Naive thymus-derived CD4-positive, alpha-beta T cell (primary cell): ENCODE measurements at regions not wholly inside any gene's neighbourhood (a gene's known extent, or its start where the extent isn't known, plus 50 kb on each side); places are given as distances from the start of the nearest gene placed in this dataset.

Source experiments
- ATAC-seq: fragments of 150-1000 bp; cut with Tn5 transposase; 2 replicates; pipeline ENCODE4 v1.10.0; 2021; ENCODE audit warnings: mild to moderate bottlenecking, moderate library complexity
- CTCF ChIA-PET: fragments of 350-600 bp; sonication (Branson Sonifier 250); formaldehyde crosslinking; loops from one replicate; lab custom pipeline; 2021; ENCODE audit warnings: antibody characterized with exemption; lab: Charles Lee
- POLR2A ChIA-PET: fragments of 350-600 bp; sonication (Branson Sonifier 250); formaldehyde crosslinking; loops from one replicate; lab custom pipeline; 2021; ENCODE audit warnings: antibody characterized with exemption, inconsistent platforms; lab: Charles Lee
- DNase-seq, 9 donors: peaks; one replicate each; pipeline versions ENCODE4 v3.0.0 to v3.0.0-alpha.2; 2020 to 2022; ENCODE audit warnings: mixed read lengths in 1 of 9
- H3K27ac ChIP-seq: one replicate; pipeline ENCODE4 v1.7.0; 2013; ENCODE audit warnings: mild to moderate bottlenecking, low read depth, low read length, moderate library complexity
- H3K27me3 ChIP-seq, 2 donors: one replicate each; pipeline ENCODE4 v1.7.0; 2013; ENCODE audit warnings: low read length in 2 of 2, mild to moderate bottlenecking in 2 of 2, moderate library complexity in 2 of 2; ENCODE audit not compliant: control insufficient read depth in 2 of 2, insufficient read depth in 2 of 2
- H3K36me3 ChIP-seq, 3 experiments: 1 replicate in 2 of 3; 2 replicates in 1 of 3; pipeline ENCODE4 v1.7.0; 2013; ENCODE audit warnings: low read length in 3 of 3, mild to moderate bottlenecking in 3 of 3, moderate library complexity in 1 of 3; ENCODE audit not compliant: insufficient read depth in 3 of 3, control insufficient read depth in 2 of 3
- H3K4me1 ChIP-seq, 2 donors: one replicate each; pipeline ENCODE4 v1.7.0; 2013; ENCODE audit warnings: low read length in 2 of 2, mild to moderate bottlenecking in 2 of 2, moderate library complexity in 1 of 2; ENCODE audit not compliant: control insufficient read depth in 2 of 2, insufficient read depth in 2 of 2
- H3K4me3 ChIP-seq: 2 replicates; pipeline ENCODE4 v1.7.0; 2013; ENCODE audit warnings: mild to moderate bottlenecking, low read length
- H3K9me3 ChIP-seq, 3 experiments: 1 replicate in 2 of 3; 2 replicates in 1 of 3; pipeline ENCODE4 v1.7.0; 2013; ENCODE audit warnings: low read length in 3 of 3; ENCODE audit not compliant: control insufficient read depth in 2 of 3
- H3K27ac Mint-ChIP-seq, 9 donors: one replicate each; pipeline ENCODE4 v1.8.0; 2020 to 2022; ENCODE audit warnings: mixed read lengths in 9 of 9, mild to moderate bottlenecking in 8 of 9, moderate library complexity in 5 of 9, inconsistent platforms in 2 of 9
- H3K27me3 Mint-ChIP-seq, 5 donors: one replicate each; pipeline ENCODE4 v1.8.0; 2021 to 2022; ENCODE audit warnings: mixed read lengths in 5 of 5, mild to moderate bottlenecking in 1 of 5
- H3K36me3 Mint-ChIP-seq, 5 donors: one replicate each; pipeline ENCODE4 v1.8.0; 2020 to 2022; ENCODE audit warnings: mixed read lengths in 5 of 5, mild to moderate bottlenecking in 3 of 5, inconsistent platforms in 1 of 5
- H3K4me1 Mint-ChIP-seq, 7 donors: one replicate each; pipeline ENCODE4 v1.8.0; 2020 to 2022; ENCODE audit warnings: mixed read lengths in 7 of 7, mild to moderate bottlenecking in 3 of 7, inconsistent platforms in 1 of 7
- H3K4me3 Mint-ChIP-seq, 10 donors: one replicate each; pipeline ENCODE4 v1.8.0; 2020 to 2022; ENCODE audit warnings: mild to moderate bottlenecking in 10 of 10, mixed read lengths in 10 of 10, moderate library complexity in 6 of 10, inconsistent platforms in 2 of 10
- H3K9me3 Mint-ChIP-seq, 11 donors: one replicate each; pipeline ENCODE4 v1.8.0; 2020 to 2022; ENCODE audit warnings: mixed read lengths in 11 of 11, mild to moderate bottlenecking in 4 of 11, inconsistent platforms in 1 of 11, moderate library complexity in 1 of 11
- intact Hi-C, 2 donors: fragments of 100-400 bp; cut with micrococcal nuclease; formaldehyde crosslinking; loops; one replicate each; pipeline ENCODE4 v1.15.1; 2023

DNA sequence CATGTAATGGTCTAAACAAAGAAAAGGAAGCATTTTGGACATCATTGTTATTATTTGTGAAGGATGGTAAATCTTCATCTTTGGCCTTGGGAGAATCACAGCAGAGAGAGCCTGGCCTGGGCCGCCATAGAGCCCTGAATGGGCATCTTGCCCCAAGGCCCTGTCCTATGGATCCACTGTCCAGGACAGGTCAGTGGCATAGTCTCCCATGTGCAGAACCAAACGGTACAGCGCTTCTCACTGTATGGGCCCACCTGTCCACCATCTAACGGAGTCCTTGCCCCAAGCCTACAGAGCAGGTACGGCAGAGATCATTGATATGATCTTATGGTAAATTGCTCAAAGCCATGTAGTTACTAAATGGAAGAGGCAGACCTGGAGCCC is 185.7 kb downstream of the FOXD2 start:
- DNase-seq (no peak), ATAC-seq (no peak)
- no peaks in the 10 kb centered on the region for H3K27me3 ChIP-seq
- H3K27me3 Mint-ChIP-seq = peaks cover 0 to 34% (median 19%) of the 10 kb centered on the region in 5 donors
- no peak overlapping the region for H3K27ac Mint-ChIP-seq
- no peaks in the 10 kb centered on the region for H3K4me1 ChIP-seq
- CTCF ChIA-PET = no interaction called here
- no peak overlapping the region for H3K27ac ChIP-seq
- H3K4me3 Mint-ChIP-seq = no peak overlapping the region
- intact Hi-C loops = no loop called here
- H3K4me1 Mint-ChIP-seq = no peaks in the 10 kb centered on the region
- no peak overlapping the region for H3K4me3 ChIP-seq
- H3K9me3 ChIP-seq = no peaks in the 10 kb centered on the region
- H3K36me3 ChIP-seq = no peaks in the 10 kb centered on the region
- peaks cover 0 to 2% (median 0%) of the 10 kb centered on the region in 11 donors for H3K9me3 Mint-ChIP-seq
- POLR2A ChIA-PET = no interaction called here
- H3K36me3 Mint-ChIP-seq = no peaks in the 10 kb centered on the region

DNA sequence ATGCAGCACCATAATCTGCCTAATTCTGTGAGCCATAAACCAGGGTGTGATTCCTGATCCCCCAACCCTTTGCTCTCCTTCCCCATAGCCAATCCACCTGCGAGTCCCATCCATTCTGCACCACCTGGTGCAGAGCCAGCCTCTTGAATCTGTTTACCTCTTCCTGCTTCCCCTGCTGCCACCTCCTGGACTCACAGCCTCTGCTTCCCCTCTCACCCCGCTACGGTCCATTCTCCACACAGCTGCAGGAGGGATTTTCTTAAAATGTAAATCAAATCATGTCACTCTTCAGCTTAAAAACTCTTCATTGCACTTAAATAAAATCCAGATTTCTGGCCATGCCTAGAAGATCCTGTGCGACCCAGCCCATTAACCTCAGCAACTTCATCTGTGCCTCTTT is 186.7 kb downstream of the FOXD2 start:
- intact Hi-C loops = no loop called here
- CTCF ChIA-PET = no interaction called here
- no peak for ATAC-seq
- H3K27ac Mint-ChIP-seq = no peak overlapping the region
- peaks cover 0 to 2% (median 0%) of the 10 kb centered on the region in 11 donors for H3K9me3 Mint-ChIP-seq
- DNase-seq = no peak
- no peak overlapping the region for H3K27ac ChIP-seq
- POLR2A ChIA-PET = no interaction called here
- H3K4me1 ChIP-seq = no peaks in the 10 kb centered on the region
- H3K27me3 Mint-ChIP-seq = peaks cover 0 to 34% (median 19%) of the 10 kb centered on the region in 5 donors
- no peaks in the 10 kb centered on the region for H3K36me3 ChIP-seq
- no peaks in the 10 kb centered on the region for H3K9me3 ChIP-seq
- no peak overlapping the region for H3K4me3 Mint-ChIP-seq
- no peak overlapping the region for H3K4me3 ChIP-seq
- no peaks in the 10 kb centered on the region for H3K36me3 Mint-ChIP-seq
- H3K27me3 ChIP-seq = no peaks in the 10 kb centered on the region
- H3K4me1 Mint-ChIP-seq = no peaks in the 10 kb centered on the region

DNA sequence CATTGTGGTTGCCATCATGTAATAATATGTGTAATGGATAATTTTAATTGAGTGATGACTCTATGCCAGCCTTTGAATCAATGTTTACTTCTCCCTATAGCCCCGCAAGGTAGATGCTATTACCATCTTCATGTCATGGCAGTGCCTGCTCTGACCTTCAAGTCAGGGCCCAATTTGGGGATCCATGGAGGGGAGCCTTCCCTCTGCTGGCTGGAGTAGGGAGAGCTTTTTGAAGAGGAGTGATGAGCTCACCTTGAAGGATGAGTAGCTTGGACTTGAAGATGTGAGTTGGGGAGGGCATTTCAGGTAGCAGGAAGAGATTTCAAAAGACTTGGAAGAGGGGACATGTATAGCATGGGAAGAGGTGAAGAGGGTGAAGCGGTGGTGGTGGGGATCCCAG is 189.2 kb downstream of the FOXD2 start:
- H3K27me3 Mint-ChIP-seq = peaks cover 0 to 35% (median 19%) of the 10 kb centered on the region in 5 donors
- H3K27me3 ChIP-seq = no peaks in the 10 kb centered on the region
- no peaks in the 10 kb centered on the region for H3K9me3 ChIP-seq
- ChIA-PET POLR2A (no interaction called here), CTCF (interaction anchor here (1.0 kb wide), 1 partner anchor 9 kb away, joined by 3 read pairs; no protein-coding TSS in a partner anchor)
- intact Hi-C loops = no loop called here
- no peak for ATAC-seq
- no peaks in the 10 kb centered on the region for H3K4me1 ChIP-seq
- no peaks in the 10 kb centered on the region for H3K36me3 Mint-ChIP-seq
- no peaks in the 10 kb centered on the region for H3K4me1 Mint-ChIP-seq
- no peak for DNase-seq
- no peaks in the 10 kb centered on the region for H3K36me3 ChIP-seq
- H3K4me3 ChIP-seq = no peak overlapping the region
- no peak overlapping the region for H3K27ac Mint-ChIP-seq
- peaks cover 0 to 2% (median 0%) of the 10 kb centered on the region in 11 donors for H3K9me3 Mint-ChIP-seq
- H3K27ac ChIP-seq = no peak overlapping the region
- no peak overlapping the region for H3K4me3 Mint-ChIP-seq

DNA sequence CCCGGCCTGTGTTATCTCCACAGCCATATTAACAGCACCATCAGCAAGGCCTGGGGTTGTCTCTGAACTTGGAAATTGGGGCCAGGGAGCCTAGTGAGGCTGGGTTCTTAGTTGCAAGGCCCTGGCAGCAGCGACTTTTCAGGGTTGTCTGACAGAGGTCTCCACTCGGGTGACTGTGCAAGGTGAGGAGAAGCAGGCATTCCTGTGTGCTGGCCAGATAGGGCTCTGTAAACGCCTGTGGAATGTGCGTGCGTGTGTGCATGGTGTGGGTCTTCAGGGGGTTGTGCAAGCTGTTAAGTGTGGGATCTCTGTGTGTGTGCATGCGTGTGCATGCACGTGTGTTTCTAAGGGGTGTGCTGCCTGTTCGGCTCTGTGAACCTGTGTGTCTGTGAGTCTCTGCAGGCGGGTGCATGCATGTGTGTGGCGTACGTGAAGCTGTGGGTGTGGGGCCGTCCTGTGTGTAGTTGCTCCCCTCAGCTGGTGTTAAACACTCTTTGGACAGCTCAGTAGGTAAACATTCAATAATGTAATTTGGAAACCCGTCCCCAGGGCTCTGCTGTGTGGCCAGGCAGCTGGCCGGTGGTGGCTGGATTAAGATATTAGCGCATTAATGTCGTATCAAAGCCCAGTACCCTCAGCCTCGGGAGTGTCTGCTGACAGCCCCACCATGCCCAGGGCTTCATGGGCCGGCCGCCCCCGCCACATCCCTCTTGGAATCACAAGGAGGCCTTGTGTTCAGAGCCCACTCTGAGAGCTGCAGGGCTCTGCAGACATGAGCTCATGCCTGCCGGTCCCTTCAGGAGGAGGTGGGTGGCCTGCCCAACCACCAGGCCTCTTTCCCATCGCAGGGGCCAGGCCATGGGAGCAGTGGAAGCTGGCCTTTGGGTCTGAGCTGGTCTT is 189.9 kb downstream of the FOXD2 start:
- Histone ChIP-seq H3K27me3 (no peaks in the 10 kb centered on the region), H3K9me3 (no peaks in the 10 kb centered on the region), H3K4me1 (no peaks in the 10 kb centered on the region), H3K27ac (no peak overlapping the region), H3K36me3 (no peaks in the 10 kb centered on the region), H3K4me3 (no peak overlapping the region)
- no peak for DNase-seq
- H3K27me3 Mint-ChIP-seq = peaks cover 0 to 31% (median 17%) of the 10 kb centered on the region in 5 donors
- CTCF ChIA-PET = no interaction called here
- no peaks in the 10 kb centered on the region for H3K4me1 Mint-ChIP-seq
- H3K9me3 Mint-ChIP-seq = peaks cover 0 to 2% (median 0%) of the 10 kb centered on the region in 11 donors
- ATAC-seq = no peak
- H3K36me3 Mint-ChIP-seq = no peaks in the 10 kb centered on the region
- intact Hi-C loops = no loop called here
- no peak overlapping the region for H3K4me3 Mint-ChIP-seq
- H3K27ac Mint-ChIP-seq = no peak overlapping the region
- POLR2A ChIA-PET = no interaction called here

DNA sequence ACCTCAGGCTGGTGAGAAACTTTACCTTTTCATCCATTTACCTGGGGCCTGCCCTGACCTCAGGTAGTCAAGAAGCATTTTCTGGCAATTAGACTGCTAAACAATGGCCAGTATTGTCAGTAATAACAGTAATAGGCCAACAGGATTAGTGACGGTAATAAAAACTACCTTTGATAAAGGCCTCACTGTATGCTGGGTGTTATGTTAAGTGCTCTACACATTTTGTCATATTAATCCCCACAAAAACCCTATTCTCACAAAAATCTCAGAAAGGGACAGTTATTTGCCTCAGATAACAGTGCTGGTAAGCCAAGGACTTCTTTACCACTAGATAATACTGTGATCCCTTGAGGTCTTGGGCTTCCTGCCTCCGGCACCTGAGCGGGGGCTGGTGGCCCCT is 191.4 kb downstream of the FOXD2 start:
- Mint-ChIP-seq H3K9me3 (peaks cover 0 to 2% (median 0%) of the 10 kb centered on the region in 11 donors), H3K4me3 (no peak overlapping the region), H3K36me3 (no peaks in the 10 kb centered on the region), H3K4me1 (no peaks in the 10 kb centered on the region), H3K27ac (no peak overlapping the region), H3K27me3 (peaks cover 0 to 22% (median 15%) of the 10 kb centered on the region in 5 donors)
- ChIA-PET POLR2A (no interaction called here), CTCF (no interaction called here)
- Histone ChIP-seq H3K4me1 (no peaks in the 10 kb centered on the region), H3K9me3 (no peaks in the 10 kb centered on the region), H3K36me3 (no peaks in the 10 kb centered on the region), H3K27ac (no peak overlapping the region), H3K4me3 (no peak overlapping the region), H3K27me3 (no peaks in the 10 kb centered on the region)
- DNase-seq (no peak), ATAC-seq (no peak)
- intact Hi-C loops = no loop called here

DNA sequence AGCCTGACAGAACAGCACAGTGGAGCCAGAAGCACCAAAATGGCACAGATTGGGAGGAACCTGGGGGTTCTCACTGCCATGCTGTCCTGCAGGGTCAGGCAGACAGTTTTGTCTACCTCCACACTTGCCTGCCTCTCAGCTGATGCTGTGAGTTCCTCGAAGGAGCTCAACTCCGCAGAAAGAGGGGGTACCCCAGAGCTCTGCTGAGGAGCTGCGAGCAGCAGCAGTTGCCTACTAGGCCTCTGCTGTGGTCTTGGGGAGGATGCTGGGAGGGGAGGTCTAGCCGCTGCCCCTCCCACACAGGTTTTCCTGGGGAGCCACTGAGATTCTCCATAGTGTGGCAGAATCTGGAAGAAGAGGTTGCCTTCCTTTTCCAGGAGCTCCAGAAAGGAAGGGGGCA is 192.5 kb downstream of the FOXD2 start:
- POLR2A ChIA-PET = no interaction called here
- Histone ChIP-seq H3K4me3 (no peak overlapping the region), H3K36me3 (no peaks in the 10 kb centered on the region), H3K9me3 (no peaks in the 10 kb centered on the region), H3K27ac (no peak overlapping the region), H3K4me1 (no peaks in the 10 kb centered on the region), H3K27me3 (no peaks in the 10 kb centered on the region)
- DNase-seq (no peak), ATAC-seq (no peak)
- H3K4me3 Mint-ChIP-seq = no peak overlapping the region
- H3K9me3 Mint-ChIP-seq = peaks cover 0 to 2% (median 0%) of the 10 kb centered on the region in 11 donors
- no peaks in the 10 kb centered on the region for H3K4me1 Mint-ChIP-seq
- no peak overlapping the region for H3K27ac Mint-ChIP-seq
- no peaks in the 10 kb centered on the region for H3K36me3 Mint-ChIP-seq
- CTCF ChIA-PET = no interaction called here
- H3K27me3 Mint-ChIP-seq = peaks cover 0 to 22% (median 15%) of the 10 kb centered on the region in 5 donors
- intact Hi-C loops = no loop called here
